Skin of body (tissue), 1 donor: ENCODE measurements at regions not wholly inside any gene's neighbourhood (a gene's known extent, or its start where the extent isn't known, plus 50 kb on each side); places are given as distances from the start of the nearest gene placed in this dataset.
A peak's percentile ranks its signal among the peaks of the same experiment; 100 is the strongest.
"Not testable (repeated sequence)": the region's sequence is repeated elsewhere in the genome, so short reads cannot be mapped to it uniquely, and the experiment has no call there.

ENCODE experiments used
- DNase-seq: peaks from one replicate; lab custom pipeline; 2025; lab: John Stamatoyannopoulos, UW

- DNase-seq: peak; percentile 20
These were observed 188.5 kb upstream of the TMEM132C start for GRCh38 chr12:128078301-128078971.

DNA sequence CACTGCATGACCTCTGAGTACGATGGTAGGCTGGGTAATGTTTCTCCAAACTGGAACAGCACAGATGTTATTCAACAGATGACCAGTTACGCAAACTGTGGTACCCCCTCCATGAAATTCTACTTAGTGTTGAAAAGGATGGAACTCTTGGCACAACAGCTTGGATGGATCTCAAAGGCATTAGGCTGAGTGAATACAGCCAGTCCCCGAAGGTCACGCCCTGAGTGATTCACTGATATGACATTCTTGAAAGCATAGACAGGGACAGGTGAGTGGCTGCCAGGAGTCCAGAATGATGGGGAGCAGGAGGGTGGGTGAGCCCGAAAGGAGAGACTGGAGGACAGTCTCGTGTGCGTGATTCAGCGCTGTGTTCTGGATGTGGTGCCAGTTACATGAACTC is 187.5 kb upstream of the TMEM132C start:
- no peak for DNase-seq

DNA sequence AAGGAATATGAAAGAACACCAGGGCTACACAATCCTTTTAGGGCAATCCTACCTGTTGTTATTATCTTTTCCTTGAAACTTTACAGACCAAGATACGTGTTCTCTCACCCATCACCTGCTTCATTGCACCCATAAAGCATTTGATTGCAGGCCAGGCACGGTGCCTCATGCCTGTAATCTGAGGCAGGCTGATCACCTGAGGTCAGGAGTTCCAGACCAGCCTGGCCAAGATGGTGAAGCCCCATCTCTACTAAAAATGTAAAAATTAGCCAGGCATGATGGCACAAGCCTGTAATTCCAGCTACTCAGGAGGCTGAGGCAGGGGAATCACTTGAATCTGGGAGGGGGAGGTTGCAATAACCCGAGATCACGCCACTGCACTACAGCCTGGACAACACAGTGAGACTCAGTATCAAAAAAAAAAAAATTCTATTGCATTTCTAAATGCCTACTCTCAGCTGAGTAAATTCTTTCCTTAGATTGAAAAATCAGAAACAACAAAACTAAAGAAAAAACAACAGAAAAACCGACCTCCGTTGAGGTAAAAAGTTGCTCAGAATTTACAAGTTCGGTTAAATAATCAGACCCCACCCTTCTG is 183.7 kb upstream of the TMEM132C start:
- no peak for DNase-seq

DNA sequence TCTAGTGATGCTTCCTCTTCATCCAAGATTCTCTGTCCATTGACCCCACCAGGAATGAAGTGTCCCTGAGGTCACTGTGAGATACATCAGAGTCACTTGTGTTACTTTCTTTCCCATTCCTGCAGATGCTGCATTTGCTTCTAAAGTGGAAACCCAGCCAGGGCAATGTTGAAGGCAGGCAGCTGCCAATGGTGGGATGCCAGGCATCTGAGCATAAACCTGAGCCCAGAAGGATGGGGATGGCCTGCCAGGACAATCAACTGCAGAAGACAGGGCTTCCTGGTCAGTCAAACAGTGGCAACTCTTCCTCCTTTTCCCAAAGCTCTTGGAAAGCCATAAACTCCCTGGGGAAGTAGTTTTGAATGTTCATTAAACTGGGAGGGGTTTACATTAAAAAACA is 178.0 kb upstream of the TMEM132C start:
- DNase-seq: no peak

DNA sequence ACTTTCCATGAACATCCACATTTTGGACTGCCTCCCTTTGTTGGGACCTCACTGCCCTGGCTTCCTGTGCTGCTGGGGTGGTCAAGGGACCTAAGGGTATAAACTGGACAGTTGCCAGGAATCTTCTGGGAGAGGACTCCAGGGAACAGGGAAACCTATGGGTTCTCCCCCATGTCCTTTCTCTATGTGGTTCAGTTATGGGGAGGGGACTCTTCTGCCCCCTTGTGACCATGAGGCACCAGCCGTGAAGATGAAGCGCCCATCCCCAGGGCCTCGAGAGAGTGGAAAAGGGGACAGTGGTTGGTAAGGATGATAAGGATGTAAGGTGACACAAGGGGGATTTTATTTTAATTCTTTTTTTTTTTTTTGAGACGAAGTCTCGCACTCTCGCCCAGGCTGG is 177.0 kb upstream of the TMEM132C start:
- DNase-seq: no peak

GRCh38 chr12:128091101-128091720 is 175.8 kb upstream of the TMEM132C start:
- no peak for DNase-seq

- DNase-seq: no peak
These were observed 175.0 kb upstream of the TMEM132C start for GRCh38 chr12:128091951-128092382.

DNA sequence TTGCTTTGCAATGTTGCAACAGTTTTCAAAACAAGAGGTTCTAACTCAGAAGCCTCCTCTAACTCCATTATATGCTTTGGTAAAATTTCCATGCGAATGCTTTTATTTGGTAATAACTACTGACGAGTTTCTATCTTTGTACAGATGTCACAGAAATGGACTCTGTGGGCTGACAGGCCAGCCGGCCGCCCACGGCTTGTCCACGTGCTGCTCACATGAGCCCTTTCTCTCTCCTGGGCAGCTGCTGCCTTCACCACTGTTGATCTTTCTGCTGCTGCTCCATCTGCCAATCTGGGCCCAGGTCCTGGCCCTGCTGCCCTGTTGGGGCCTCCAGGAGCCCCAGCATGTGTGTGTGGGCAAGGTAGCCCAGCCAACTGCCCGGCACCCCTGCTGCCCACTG is 168.2 kb upstream of the TMEM132C start:
- DNase-seq: no peak

GRCh38 chr12:128103152-128103551 is 163.8 kb upstream of the TMEM132C start:
- DNase-seq: no peak

DNA sequence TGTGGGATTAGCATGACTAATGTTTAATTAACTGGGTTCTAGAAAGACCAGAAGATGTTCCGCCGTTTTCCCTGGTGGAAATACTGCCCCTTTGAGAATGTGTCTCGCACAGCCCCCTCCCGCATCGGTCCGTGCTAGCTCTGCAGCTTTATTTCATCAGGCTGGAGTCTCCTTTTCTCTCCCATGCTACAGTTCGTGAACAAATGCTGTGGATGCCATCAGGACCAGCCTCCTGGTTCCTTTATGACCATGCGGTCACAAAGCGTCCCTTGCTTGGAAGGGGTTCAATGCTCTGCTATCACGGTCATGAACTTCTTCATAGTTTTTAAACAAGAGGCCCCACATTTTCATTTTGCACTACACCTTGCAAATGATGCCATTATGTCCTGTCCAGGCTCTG is 157.7 kb upstream of the TMEM132C start:
- DNase-seq: no peak

GRCh38 chr12:128109636-128110035 is 157.3 kb upstream of the TMEM132C start:
- DNase-seq: no peak

DNA sequence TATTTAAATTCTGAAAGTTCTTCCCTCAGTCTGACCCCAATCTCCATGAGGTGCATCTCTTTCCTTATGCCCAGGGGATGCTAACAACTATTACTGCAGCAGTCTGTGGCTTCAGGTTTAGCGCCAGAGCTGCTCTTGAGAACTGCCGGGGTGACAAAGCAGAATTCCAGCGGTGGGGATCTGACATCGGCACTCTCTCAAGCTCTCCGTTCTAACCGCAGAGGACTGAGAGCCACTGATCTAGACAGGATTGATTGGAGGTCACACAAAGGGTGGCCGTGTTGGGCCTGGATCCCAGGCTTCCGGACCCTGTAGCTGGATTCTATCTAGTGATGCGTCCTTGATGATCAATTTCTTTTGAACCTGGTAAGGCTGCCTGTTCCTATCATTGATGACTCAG is 155.6 kb upstream of the TMEM132C start:
- DNase-seq: no peak

GRCh38 chr12:128111951-128112350 is 155.0 kb upstream of the TMEM132C start:
- no peak for DNase-seq

DNA sequence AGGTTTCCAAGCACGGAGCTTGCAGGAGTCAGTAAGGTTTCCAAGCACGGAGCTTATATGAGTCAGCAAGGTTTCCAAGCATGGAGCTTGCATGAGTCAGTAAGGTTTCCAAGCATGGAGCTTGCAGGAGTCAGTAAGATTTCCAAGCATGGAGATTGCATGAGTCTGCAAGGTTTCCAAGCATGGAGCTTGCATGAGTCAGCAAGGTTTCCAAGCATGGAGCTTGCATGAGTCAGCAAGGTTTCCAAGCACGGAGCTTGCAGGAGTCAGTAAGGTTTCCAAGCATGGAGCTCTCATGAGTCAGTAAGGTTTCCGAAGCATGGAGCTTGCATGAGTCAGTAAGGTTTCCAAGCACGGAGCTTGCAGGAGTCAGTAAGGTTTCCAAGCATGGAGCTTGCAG is 153.7 kb upstream of the TMEM132C start:
- DNase-seq: not testable (repeated sequence)

- no peak for DNase-seq
These were observed 152.5 kb upstream of the TMEM132C start for GRCh38 chr12:128114485-128114884.

DNA sequence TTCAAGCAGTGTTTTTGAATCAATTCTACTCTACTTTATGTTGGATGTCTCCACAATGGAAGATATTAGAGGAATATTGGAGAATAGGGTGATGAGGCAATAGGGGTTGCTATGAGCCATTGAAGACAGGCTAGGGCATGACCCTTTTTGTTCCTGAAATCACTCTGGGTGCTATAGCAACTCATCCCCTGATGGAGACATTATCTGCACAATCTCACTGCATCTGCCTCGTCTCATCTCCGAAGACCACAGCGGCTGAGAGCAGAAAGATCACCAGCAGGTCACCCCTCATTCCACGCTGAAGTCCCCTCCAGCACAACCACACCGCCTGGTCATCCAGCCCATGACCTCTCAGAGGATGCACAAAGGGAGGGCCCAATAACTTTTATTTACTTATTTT is 150.4 kb upstream of the TMEM132C start:
- DNase-seq: no peak

GRCh38 chr12:128120035-128120434 is 146.9 kb upstream of the TMEM132C start:
- no peak for DNase-seq

- no peak for DNase-seq
These were observed 145.5 kb upstream of the TMEM132C start for GRCh38 chr12:128121424-128121823.

- no peak for DNase-seq
These were observed 143.9 kb upstream of the TMEM132C start for GRCh38 chr12:128123096-128123495.

- DNase-seq: no peak
These were observed 135.0 kb upstream of the TMEM132C start for GRCh38 chr12:128131955-128132354.

GRCh38 chr12:128133321-128134073 is 133.5 kb upstream of the TMEM132C start:
- no peak for DNase-seq

DNA sequence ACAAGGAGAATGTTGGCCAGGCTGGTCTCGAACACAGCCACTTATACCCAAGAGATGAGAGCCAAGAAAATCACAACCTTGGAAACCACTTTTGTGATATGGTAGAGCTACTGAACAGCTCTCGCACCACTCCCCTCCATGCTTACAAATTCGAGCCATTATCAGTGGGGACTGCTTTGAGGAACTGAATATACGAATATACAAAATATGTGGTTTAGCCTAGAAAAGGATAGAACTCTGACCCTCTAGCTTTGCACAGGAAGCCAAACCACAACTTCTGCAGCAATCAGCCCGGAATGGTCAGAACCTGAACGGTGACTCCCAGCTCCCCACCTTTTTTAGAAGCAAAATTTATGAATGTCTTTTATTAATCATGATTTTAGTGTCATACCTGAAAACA is 129.8 kb upstream of the TMEM132C start:
- no peak for DNase-seq
